ENCODE measurements at regions not wholly inside any gene's neighbourhood (a gene's known extent, or its start where the extent isn't known, plus 50 kb on each side); places are given as distances from the start of the nearest gene placed in this dataset.

DNA sequence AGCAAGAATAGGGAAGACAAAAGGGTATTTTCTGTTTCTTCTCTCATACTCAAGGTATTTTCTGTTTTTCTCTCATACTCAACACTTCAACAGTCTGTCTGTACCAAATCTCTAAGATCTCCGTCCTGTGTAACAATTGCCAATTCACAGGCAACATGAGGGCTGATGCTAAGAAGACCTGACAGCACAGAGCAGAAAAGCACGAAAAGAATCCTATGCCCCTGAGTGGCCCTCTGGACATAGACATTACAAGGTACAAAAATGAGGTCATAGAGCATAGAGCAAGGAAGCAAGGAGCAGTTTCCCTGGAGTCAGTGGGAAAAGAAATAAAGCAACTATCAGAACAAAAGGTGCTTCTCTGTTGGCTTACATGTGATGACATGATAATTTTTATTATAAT is 1612.6 kb upstream of the CELF4 start:
- Histone ChIP-seq H3K27me3 (no peaks in the 10 kb centered on the region), H3K4me3 (no peak overlapping the region), H3K36me3 (no peaks in the 10 kb centered on the region), H3K4me1 (ENCODE audit: insufficient read depth) (no peaks in the 10 kb centered on the region), H3K27ac (no peak overlapping the region), H3K9me3 (no peaks in the 10 kb centered on the region)
- intact Hi-C loops (cut with DNase I): no loop called here
- 80 to 85% (median 83%) methylated on average over 2 of the region's 2 CpGs for WGBS, 3 donors
- no peak for TF ChIP-seq EP300 (IDR thresholded peaks at IDR 0.05)
- no peak for DNase-seq

DNA sequence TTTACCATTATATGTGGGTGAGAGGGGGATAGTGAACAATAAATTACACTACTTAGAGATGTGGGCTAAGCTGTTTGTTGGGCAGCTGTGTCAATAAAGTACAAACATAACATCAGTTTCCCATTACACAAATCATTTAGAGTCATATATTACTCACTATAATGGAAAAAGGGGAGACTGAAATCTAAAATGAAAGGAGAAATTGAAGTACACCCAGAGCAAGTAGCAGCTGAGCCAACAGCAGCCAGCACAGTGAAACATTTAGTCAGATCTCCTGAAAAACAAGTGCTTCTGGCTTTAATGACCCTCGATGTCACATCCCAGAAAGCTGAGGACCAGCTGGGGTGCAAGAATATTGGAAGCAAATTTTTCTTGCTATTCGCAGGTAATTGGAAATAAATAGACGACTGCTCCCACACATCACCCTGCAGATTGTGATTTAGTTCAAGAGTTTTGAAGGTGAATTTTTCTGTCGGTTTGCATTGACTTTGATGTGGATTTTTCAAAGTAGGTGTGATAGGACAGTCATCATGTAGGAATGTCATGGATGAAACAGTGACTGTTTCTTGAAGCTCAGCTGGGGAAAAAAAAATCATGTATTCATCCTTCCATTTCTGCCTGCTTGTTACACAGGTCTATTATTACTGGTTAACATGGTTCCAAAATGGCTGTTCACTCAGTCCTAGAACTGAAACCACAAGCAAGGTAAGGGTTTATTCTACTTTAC is 1607.3 kb upstream of the CELF4 start:
- 73 to 84% (median 76%) methylated on average over 4 of the region's 4 CpGs for WGBS, 3 donors

DNA sequence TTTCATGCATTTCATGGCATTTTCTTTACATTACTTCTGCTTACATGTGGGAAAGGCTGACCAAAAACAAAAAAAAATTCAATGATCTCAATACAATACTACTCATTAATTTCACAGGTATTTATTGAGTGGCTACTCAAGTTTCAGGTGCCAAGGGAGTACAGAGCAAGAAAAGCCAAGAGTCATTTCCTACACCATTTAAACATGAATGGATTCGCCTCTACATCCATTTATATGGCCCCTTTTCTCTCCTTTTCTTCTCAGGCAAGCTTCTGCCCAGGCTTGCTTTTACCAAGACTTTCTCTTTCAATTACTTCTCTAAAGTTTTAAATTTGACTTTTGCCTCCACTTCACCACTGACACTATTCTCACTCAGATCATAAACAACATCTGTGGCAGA is 1603.1 kb upstream of the CELF4 start:
- no peaks in the 10 kb centered on the region for H3K9me3 ChIP-seq
- H3K27me3 ChIP-seq: no peaks in the 10 kb centered on the region
- no peak overlapping the region for H3K4me3 ChIP-seq
- no peaks in the 10 kb centered on the region for H3K4me1 ChIP-seq (ENCODE audit: insufficient read depth)
- TF ChIP-seq POLR2A (IDR thresholded peaks at IDR 0.05) (no peak), EP300 (IDR thresholded peaks at IDR 0.05) (no peak)
- TF ChIP-seq, protein P1, sequence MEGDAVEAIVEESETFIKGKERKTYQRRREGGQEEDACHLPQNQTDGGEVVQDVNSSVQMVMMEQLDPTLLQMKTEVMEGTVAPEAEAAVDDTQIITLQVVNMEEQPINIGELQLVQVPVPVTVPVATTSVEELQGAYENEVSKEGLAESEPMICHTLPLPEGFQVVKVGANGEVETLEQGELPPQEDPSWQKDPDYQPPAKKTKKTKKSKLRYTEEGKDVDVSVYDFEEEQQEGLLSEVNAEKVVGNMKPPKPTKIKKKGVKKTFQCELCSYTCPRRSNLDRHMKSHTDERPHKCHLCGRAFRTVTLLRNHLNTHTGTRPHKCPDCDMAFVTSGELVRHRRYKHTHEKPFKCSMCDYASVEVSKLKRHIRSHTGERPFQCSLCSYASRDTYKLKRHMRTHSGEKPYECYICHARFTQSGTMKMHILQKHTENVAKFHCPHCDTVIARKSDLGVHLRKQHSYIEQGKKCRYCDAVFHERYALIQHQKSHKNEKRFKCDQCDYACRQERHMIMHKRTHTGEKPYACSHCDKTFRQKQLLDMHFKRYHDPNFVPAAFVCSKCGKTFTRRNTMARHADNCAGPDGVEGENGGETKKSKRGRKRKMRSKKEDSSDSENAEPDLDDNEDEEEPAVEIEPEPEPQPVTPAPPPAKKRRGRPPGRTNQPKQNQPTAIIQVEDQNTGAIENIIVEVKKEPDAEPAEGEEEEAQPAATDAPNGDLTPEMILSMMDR (IDR thresholded peaks at IDR 0.05): no peak
- no peak for DNase-seq
- H3K36me3 ChIP-seq: no peaks in the 10 kb centered on the region
- 84 to 93% (median 87%) methylated on average over 1 of the region's 1 CpG for WGBS, 3 donors
- H3K27ac ChIP-seq: no peak overlapping the region
- intact Hi-C loops (cut with DNase I): no loop called here

More for the DNA sequence above, 1607.3 kb upstream of the CELF4 start:
- no peak for DNase-seq
- Histone ChIP-seq H3K4me1 (ENCODE audit: insufficient read depth) (no peaks in the 10 kb centered on the region), H3K27me3 (no peaks in the 10 kb centered on the region), H3K9me3 (no peaks in the 10 kb centered on the region), H3K36me3 (no peaks in the 10 kb centered on the region), H3K4me3 (no peak overlapping the region), H3K27ac (no peak overlapping the region)
- intact Hi-C loops (cut with DNase I): no loop called here
- TF ChIP-seq, protein P1 (IDR thresholded peaks at IDR 0.05): no peak

DNA sequence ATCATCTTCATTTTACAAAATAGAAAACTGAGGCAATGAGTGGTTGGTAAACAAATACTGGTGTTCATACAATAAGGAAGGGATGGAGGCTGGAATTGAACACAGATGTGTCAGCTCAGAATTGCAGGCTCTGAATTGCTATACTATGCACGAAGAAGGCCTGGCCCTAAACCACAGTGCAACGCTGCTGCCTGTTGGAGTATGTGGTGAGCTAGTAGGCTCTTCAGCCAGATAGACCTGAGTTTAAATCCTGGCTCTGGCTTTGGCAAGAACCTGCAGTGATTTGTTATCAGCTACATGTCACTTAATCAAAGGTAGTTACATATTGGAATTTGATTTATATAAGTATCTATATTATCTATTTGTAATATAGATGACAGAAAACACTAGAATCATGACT is 1602.4 kb upstream of the CELF4 start:
- Histone ChIP-seq H3K27me3 (no peaks in the 10 kb centered on the region), H3K4me1 (ENCODE audit: insufficient read depth) (no peaks in the 10 kb centered on the region), H3K36me3 (no peaks in the 10 kb centered on the region), H3K27ac (no peak overlapping the region), H3K4me3 (no peak overlapping the region), H3K9me3 (no peaks in the 10 kb centered on the region)
- intact Hi-C loops (cut with DNase I): no loop called here
- 89 to 92% (median 91%) methylated on average over 2 of the region's 2 CpGs for WGBS, 3 donors
- no peak for DNase-seq
- TF ChIP-seq, protein P1 (IDR thresholded peaks at IDR 0.05): no peak
- TF ChIP-seq EP300 (IDR thresholded peaks at IDR 0.05) (no peak), POLR2A (IDR thresholded peaks at IDR 0.05) (no peak)

DNA sequence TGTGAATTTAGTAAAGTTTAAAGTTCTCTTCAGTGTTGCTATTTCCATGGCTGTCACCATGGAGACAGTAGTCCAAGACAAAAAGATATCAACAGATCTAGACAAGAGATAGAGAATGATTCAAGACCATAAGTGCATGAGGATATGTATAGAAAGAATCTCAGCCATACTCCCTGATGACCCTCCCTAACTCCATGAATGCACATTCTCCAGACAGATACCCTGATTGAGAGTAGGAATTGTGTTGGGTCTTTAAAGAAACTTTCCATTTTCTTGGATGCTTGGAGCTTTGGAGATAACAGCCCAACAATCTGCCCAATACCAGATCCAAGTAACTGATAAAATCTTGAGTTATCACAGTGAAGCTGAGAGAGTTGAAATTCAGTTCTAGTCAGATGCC is 1601.2 kb upstream of the CELF4 start:
- no peak for TF ChIP-seq POLR2A (IDR thresholded peaks at IDR 0.05)
- TF ChIP-seq EP300 (IDR thresholded peaks at IDR 0.05): no peak
- TF ChIP-seq, protein P1 (IDR thresholded peaks at IDR 0.05): no peak
- no peaks in the 10 kb centered on the region for H3K9me3 ChIP-seq
- no peak for DNase-seq
- H3K4me1 ChIP-seq (ENCODE audit: insufficient read depth): no peaks in the 10 kb centered on the region
- H3K27ac ChIP-seq: no peak overlapping the region
- H3K27me3 ChIP-seq: no peaks in the 10 kb centered on the region
- no peaks in the 10 kb centered on the region for H3K36me3 ChIP-seq
- no peak overlapping the region for H3K4me3 ChIP-seq
- intact Hi-C loops (cut with DNase I): no loop called here

Data from ovary (tissue), 7 donors.